HepG2 (cell line): ENCODE measurements at regions not wholly inside any gene's neighbourhood (a gene's known extent, or its start where the extent isn't known, plus 50 kb on each side); places are given as distances from the start of the nearest gene placed in this dataset.
"Not testable (repeated sequence)": the region's sequence is repeated elsewhere in the genome, so short reads cannot be mapped to it uniquely, and the experiment has no call there.

ENCODE experiments used
- ATAC-seq: fragments of 200-7000 bp; cut with Tn5 transposase; 3 replicates; pipeline ENCODE4 v1.9.1; 2020; ENCODE audit warnings: mild to moderate bottlenecking, moderate library complexity
- BruUV-seq: library from RNA; stranded (reverse); fragments of 400-500 nt; replicated peaks from 2 replicates; lab custom pipeline; 2021; lab: Mats Ljungman, UMichigan
- CTCF ChIA-PET: fragments of 300-600 bp; formaldehyde crosslinking; extraction: SDS; loops from one replicate; lab custom pipeline; 2021; ENCODE audit warnings: low total read pairs, inconsistent platforms, low intra/inter-chr PET ratio; lab: Yijun Ruan, JAX
- POLR2A ChIA-PET: fragments of 350-600 bp; sonication (Branson Sonifier 250); formaldehyde crosslinking; loops from one replicate; lab custom pipeline; 2020; ENCODE audit warnings: antibody characterized with exemption, inconsistent platforms; lab: Yijun Ruan, JAX
- DNase-seq: peaks from one replicate; pipeline ENCODE4 v3.0.0-alpha.2; 2015; ENCODE audit warnings: low spot score
- FAIRE-seq: peaks from 3 replicates; lab custom pipeline; 2011; peaks lifted over from hg19 to GRCh38; lab: Jason Lieb, UNC
- H2AFZ ChIP-seq: one replicate; pipeline ENCODE4 v1.6.1; 2011; ENCODE audit warnings: low read length, inconsistent platforms
- H3K27ac ChIP-seq: fragments of 300-600 bp; 3 replicates; pipeline ENCODE4 v1.8.0; 2011; ENCODE audit warnings: mixed run types, mild to moderate bottlenecking, mixed read lengths, low read length, inconsistent platforms; ENCODE audit not compliant: insufficient read depth; ENCODE audit errors: extremely low read length
- H3K27me3 ChIP-seq, 2 experiments: fragments of 200-600 bp in 1 of 2; 2 replicates in 1 of 2; 3 replicates in 1 of 2; pipeline versions ENCODE4 v1.6.0 to v1.8.0; 2011; ENCODE audit warnings: low read length in 2 of 2, mild to moderate bottlenecking in 2 of 2, moderate library complexity in 2 of 2, inconsistent platforms in 1 of 2; ENCODE audit not compliant: insufficient read depth in 2 of 2, control insufficient read depth in 1 of 2
- H3K36me3 ChIP-seq, 2 experiments: fragments of 200-600 bp in 1 of 2; replicated peaks in 1 of 2; 2 replicates in 1 of 2; 3 replicates in 1 of 2; pipeline versions ENCODE4 v1.5.1 to v1.8.0; 2011; ENCODE audit warnings: low read length in 2 of 2, inconsistent platforms in 1 of 2; ENCODE audit not compliant: insufficient read depth in 2 of 2, control insufficient read depth in 1 of 2
- H3K4me1 ChIP-seq: 2 replicates; pipeline ENCODE4 v1.5.1; 2012; ENCODE audit warnings: low read length, inconsistent platforms; ENCODE audit not compliant: insufficient read depth
- H3K4me2 ChIP-seq: 2 replicates; pipeline ENCODE4 v1.6.0; 2011; ENCODE audit warnings: low read depth, low read length, inconsistent platforms
- H3K4me3 ChIP-seq, 3 experiments: fragments of 200-600 bp in 1 of 3; sonication (generic), shearing (Covaris generic) in 1 of 3; replicated peaks in 1 of 3; 2 replicates each; pipeline ENCODE4 v1.5.1; 2011 to 2016; ENCODE audit warnings: low read length in 3 of 3, inconsistent platforms in 2 of 3, low read depth in 2 of 3, mild to moderate bottlenecking in 2 of 3, control low read depth in 1 of 3, mixed read lengths in 1 of 3; ENCODE audit not compliant: insufficient read depth in 1 of 3
- H3K79me2 ChIP-seq: one replicate; pipeline ENCODE4 v1.6.1; 2011; ENCODE audit warnings: low read length, inconsistent platforms; ENCODE audit not compliant: insufficient read depth
- H3K9ac ChIP-seq: 2 replicates; pipeline ENCODE4 v1.6.0; 2011; ENCODE audit warnings: mild to moderate bottlenecking, low read depth, low read length, inconsistent platforms; ENCODE audit not compliant: insufficient read depth
- H3K9me3 ChIP-seq: 2 replicates; pipeline ENCODE4 v1.5.1; 2012; ENCODE audit warnings: mild to moderate bottlenecking, low read length
- H4K20me1 ChIP-seq: 2 replicates; pipeline ENCODE4 v1.6.0; 2011; ENCODE audit warnings: inconsistent platforms, mild to moderate bottlenecking, low read length, moderate library complexity; ENCODE audit not compliant: insufficient read depth
- ELF1 ChIP-seq: sonication (generic); formaldehyde crosslinking; IDR thresholded peaks from 2 replicates; pipeline ENCODE4 v1.4.0; 2020; ENCODE audit warnings: missing genetic modification reagents
- NCOA2 ChIP-seq: sonication (generic); formaldehyde crosslinking; IDR thresholded peaks from 2 replicates; pipeline ENCODE4 v1.8.0; 2022; ENCODE audit warnings: inconsistent platforms
- PRDM4 ChIP-seq: sonication (generic); formaldehyde crosslinking; IDR thresholded peaks from 2 replicates; pipeline ENCODE4 v1.9.0; 2021; ENCODE audit warnings: missing genetic modification reagents, borderline replicate concordance
- SNAI1 ChIP-seq: sonication (generic); formaldehyde crosslinking; IDR thresholded peaks from 2 replicates; pipeline ENCODE4 v1.5.0; 2020; ENCODE audit warnings: mild to moderate bottlenecking, missing genetic modification reagents, borderline replicate concordance
- SP140L ChIP-seq: sonication (generic); formaldehyde crosslinking; IDR thresholded peaks from 2 replicates; pipeline ENCODE4 v1.4.0; 2020; ENCODE audit warnings: missing genetic modification reagents, borderline replicate concordance
- TP53 ChIP-seq: sonication (generic); formaldehyde crosslinking; conservative IDR thresholded peaks from 2 replicates; pipeline ENCODE4 v1.4.0; 2020; ENCODE audit warnings: missing genetic modification reagents
- ZFYVE20 ChIP-seq: sonication (generic); formaldehyde crosslinking; IDR thresholded peaks from 2 replicates; pipeline ENCODE4 v1.8.0; 2023; ENCODE audit warnings: low read depth, mild to moderate bottlenecking, moderate library complexity, missing genetic modification reagents, borderline replicate concordance
- ZNF260 ChIP-seq: sonication (generic); formaldehyde crosslinking; IDR thresholded peaks from 2 replicates; pipeline ENCODE4 v1.4.0; 2020; ENCODE audit warnings: missing genetic modification reagents, low read depth, mild to moderate bottlenecking, borderline replicate concordance
- ZNF468 ChIP-seq: sonication (generic); formaldehyde crosslinking; IDR thresholded peaks from 2 replicates; pipeline ENCODE4 v1.8.0; 2022; ENCODE audit warnings: mild to moderate bottlenecking, moderate library complexity, missing genetic modification reagents
- WGBS: methylation state at CpG from one replicate; pipeline ENCODE4 v1.1.6; 2017; ENCODE audit warnings: low lambda C conversion rate; 5-methylcytosine and 5-hydroxymethylcytosine counted together
- in situ Hi-C: cut with HindIII; loops from 2 replicates; pipeline ENCODE4 v1.10.0; 2017; ENCODE audit warnings: low pct_unique_long_range_greater_than_20kb; ENCODE audit not compliant: extremely low pct_ligation_motif_present
- intact Hi-C: fragments of 100-400 bp; cut with micrococcal nuclease; formaldehyde crosslinking; loops from one replicate; pipeline ENCODE4 v1.10.0; 2022; ENCODE audit not compliant: unreplicated experiment
- TF ChIP-seq, protein P1 (sequence below): sonication (generic); formaldehyde crosslinking; IDR thresholded peaks from 2 replicates; pipeline ENCODE4 v1.5.0; 2020; ENCODE audit warnings: mild to moderate bottlenecking, missing genetic modification reagents
- TF ChIP-seq, protein P2 (sequence below): sonication (generic); formaldehyde crosslinking; IDR thresholded peaks from 2 replicates; pipeline ENCODE4 v1.4.0; 2020; ENCODE audit warnings: missing genetic modification reagents, low read depth, mild to moderate bottlenecking, borderline replicate concordance

DNA sequence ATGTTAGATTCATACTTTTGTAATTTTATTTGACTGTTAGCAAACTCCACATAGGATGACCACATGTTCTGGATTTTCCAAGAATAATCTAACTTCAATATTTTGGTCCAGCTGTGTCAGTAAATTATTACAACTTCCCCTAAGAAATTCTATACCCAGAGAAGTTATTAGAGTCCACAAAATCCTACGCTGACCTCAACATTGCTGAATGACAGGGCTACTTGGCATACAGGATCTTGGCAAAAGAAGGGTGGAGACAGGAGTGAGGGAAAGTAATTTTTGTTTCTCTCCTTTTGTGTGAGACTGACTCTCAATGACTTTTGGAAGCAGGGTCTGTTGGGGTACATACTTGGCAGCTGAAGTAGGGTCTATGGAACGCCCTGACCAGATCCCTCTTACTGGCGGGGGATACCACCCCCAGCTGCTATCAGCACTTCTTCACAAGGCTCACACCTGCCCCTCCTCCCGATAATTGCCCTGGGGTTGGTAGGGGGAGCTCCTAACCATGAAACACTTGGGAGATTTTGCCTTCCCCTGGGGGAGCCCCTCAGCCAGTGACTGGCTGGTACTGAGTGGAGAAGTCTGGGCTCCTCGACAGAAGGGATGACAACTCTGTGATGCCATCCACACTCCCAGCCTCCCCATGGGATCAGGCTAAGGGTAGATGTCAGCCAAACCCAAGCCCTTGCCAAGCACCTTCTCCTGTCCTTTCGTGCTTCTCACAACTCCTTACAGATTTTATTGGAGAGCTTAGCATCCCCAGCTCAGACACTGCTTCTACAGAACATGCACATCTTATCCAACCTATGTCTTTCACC is 110.6 kb upstream of the FHL2 start (continued):
- TF ChIP-seq, protein P1, sequence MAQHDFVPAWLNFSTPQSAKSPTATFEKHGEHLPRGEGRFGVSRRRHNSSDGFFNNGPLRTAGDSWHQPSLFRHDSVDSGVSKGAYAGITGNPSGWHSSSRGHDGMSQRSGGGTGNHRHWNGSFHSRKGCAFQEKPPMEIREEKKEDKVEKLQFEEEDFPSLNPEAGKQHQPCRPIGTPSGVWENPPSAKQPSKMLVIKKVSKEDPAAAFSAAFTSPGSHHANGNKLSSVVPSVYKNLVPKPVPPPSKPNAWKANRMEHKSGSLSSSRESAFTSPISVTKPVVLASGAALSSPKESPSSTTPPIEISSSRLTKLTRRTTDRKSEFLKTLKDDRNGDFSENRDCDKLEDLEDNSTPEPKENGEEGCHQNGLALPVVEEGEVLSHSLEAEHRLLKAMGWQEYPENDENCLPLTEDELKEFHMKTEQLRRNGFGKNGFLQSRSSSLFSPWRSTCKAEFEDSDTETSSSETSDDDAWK (CRISPR knock-in tag), result no peak
- TF ChIP-seq ELF1 (CRISPR knock-in tag) (no peak), ZNF260 (CRISPR knock-in tag) (no peak), NCOA2 (no peak), ZNF468 (CRISPR knock-in tag) (no peak), SNAI1 (CRISPR knock-in tag) (no peak), TP53 (CRISPR knock-in tag) (no peak), PRDM4 (CRISPR knock-in tag) (no peak), ZFYVE20 (CRISPR knock-in tag) (no peak), SP140L (no peak)
- TF ChIP-seq, protein P2, sequence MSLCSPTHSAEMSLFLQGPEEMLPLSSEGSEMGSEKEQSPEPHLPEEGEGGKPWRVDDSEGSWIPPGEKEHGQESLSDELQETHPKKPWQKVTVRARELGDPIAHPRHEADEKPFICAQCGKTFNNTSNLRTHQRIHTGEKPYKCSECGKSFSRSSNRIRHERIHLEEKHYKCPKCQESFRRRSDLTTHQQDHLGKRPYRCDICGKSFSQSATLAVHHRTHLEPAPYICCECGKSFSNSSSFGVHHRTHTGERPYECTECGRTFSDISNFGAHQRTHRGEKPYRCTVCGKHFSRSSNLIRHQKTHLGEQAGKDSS (CRISPR knock-in tag), result no peak

DNA sequence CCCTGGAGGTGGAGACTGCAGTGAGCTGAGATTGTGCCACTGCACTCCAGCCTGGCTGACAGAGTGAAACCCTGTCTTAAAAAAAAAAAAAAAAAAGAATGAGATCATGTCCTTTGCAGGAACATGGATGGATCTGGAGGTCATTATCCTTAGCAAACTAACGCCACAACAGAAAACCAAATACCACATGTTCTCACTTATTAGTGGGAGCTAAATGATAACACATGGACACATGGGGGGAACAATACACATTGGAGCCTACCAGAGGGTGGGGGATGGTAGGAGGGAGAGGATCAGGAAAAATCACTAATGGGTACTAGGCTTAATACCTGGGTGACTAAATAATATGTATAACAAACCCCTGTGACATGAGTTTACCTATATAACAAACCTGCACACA is 108.0 kb upstream of the FHL2 start:
- H3K4me2 ChIP-seq, H3K27ac ChIP-seq, H3K79me2 ChIP-seq, H3K4me3 ChIP-seq, H3K4me1 ChIP-seq, H2AFZ ChIP-seq, BruUV-seq, DNase-seq, POLR2A ChIA-PET, H3K36me3 ChIP-seq, intact Hi-C loops, H3K9ac ChIP-seq, in situ Hi-C loops, H4K20me1 ChIP-seq, H3K27me3 ChIP-seq, ATAC-seq, CTCF ChIA-PET, FAIRE-seq, H3K9me3 ChIP-seq: not testable (repeated sequence)
- WGBS, result 6% methylated on average over 1 of the region's 1 CpG
